HCT116 (cell line): ENCODE measurements at regions not wholly inside any gene's neighbourhood (a gene's known extent, or its start where the extent isn't known, plus 50 kb on each side); places are given as distances from the start of the nearest gene placed in this dataset.

ENCODE experiments used
- ATAC-seq: fragments of 200-7000 bp; cut with Tn5 transposase; 2 replicates; pipeline ENCODE4 v1.9.1; 2020; ENCODE audit warnings: mild to moderate bottlenecking, moderate library complexity
- BruUV-seq: library from RNA; stranded (reverse); fragments of 400-500 nt; replicated peaks from 2 replicates; lab custom pipeline; 2021; lab: Mats Ljungman, UMichigan
- CTCF ChIA-PET: fragments of 300-600 bp; sonication (Branson Sonifier 250); formaldehyde crosslinking; loops from one replicate; lab custom pipeline; 2021; ENCODE audit warnings: antibody characterized with exemption; lab: Charles Lee
- POLR2A ChIA-PET: fragments of 300-600, 350-600 bp; sonication (Branson Sonifier 250); formaldehyde crosslinking; loops from one replicate; lab custom pipeline; 2021; ENCODE audit warnings: antibody characterized with exemption; lab: Charles Lee
- RAD21 ChIA-PET, 2 experiments: fragments of 300-600 bp; sonication (Branson Sonifier 250); formaldehyde crosslinking; loops; one replicate each; lab custom pipeline; 2023; ENCODE audit warnings: low total read pairs in 2 of 2; ENCODE audit not compliant: uncharacterized antibody in 2 of 2, unreplicated experiment in 2 of 2, low non-redundant PET in 1 of 2; lab: Charles Lee
- DNase-seq: peaks from one replicate; pipeline ENCODE4 v3.0.0-alpha.2; 2010; ENCODE audit warnings: low read depth, low spot score
- H2AFZ ChIP-seq: fragments of 200-600 bp; shearing (Covaris generic), sonication (generic); 2 replicates; pipeline ENCODE4 v1.6.1; 2017; ENCODE audit warnings: low read depth, mixed run types, mixed read lengths, antibody characterized with exemption, low read length; ENCODE audit not compliant: poor library complexity, severe bottlenecking
- H3K27ac ChIP-seq: 2 replicates; pipeline ENCODE4 v1.5.1; 2012; ENCODE audit warnings: low read depth, low read length
- H3K27me3 ChIP-seq: fragments of 200-600 bp; sonication (generic); 2 replicates; pipeline ENCODE4 v1.6.1; 2016; ENCODE audit warnings: mixed run types, low read length, mixed read lengths; ENCODE audit not compliant: insufficient read depth
- H3K36me3 ChIP-seq, 2 experiments: fragments of 200-500 bp in 1 of 2; fragments of 200-600 bp in 1 of 2; sonication (Bioruptor generic) in 1 of 2; sonication (generic) in 1 of 2; 2 replicates each; pipeline versions ENCODE4 v1.5.1 to v1.6.1; 2014 to 2016; ENCODE audit warnings: low read length in 2 of 2, inconsistent platforms in 1 of 2, mixed read lengths in 1 of 2, mixed run types in 1 of 2; ENCODE audit not compliant: insufficient read depth in 2 of 2, control insufficient read depth in 1 of 2
- H3K4me1 ChIP-seq, 2 experiments: fragments of 200-600 bp in 1 of 2; sonication (generic) in 1 of 2; 2 replicates each; pipeline versions ENCODE4 v1.5.1 to v1.6.1; 2012 to 2017; ENCODE audit warnings: low read length in 2 of 2, inconsistent platforms in 1 of 2, mild to moderate bottlenecking in 1 of 2, mixed read lengths in 1 of 2, mixed run types in 1 of 2, moderate library complexity in 1 of 2; ENCODE audit not compliant: insufficient read depth in 2 of 2, control insufficient read depth in 1 of 2
- H3K4me2 ChIP-seq: fragments of 200-600 bp; sonication (generic); 2 replicates; pipeline ENCODE4 v1.6.1; 2017; ENCODE audit warnings: mixed run types, low read length, mixed read lengths
- H3K4me3 ChIP-seq, 2 experiments: fragments of 200-600 bp in 1 of 2; sonication (generic) in 1 of 2; replicated peaks in 1 of 2; 2 replicates each; pipeline ENCODE4 v1.5.1; 2011 to 2016; ENCODE audit warnings: low read length in 2 of 2, control low read depth in 1 of 2, low read depth in 1 of 2, mild to moderate bottlenecking in 1 of 2, mixed read lengths in 1 of 2, mixed run types in 1 of 2
- H3K79me2 ChIP-seq: fragments of 200-600 bp; sonication (generic); 2 replicates; pipeline ENCODE4 v1.6.1; 2017; ENCODE audit warnings: mild to moderate bottlenecking, mixed run types, low read length, moderate library complexity, mixed read lengths; ENCODE audit not compliant: insufficient read depth
- H3K9ac ChIP-seq: fragments of 200-600 bp; sonication (generic); 2 replicates; pipeline ENCODE4 v1.6.1; 2016; ENCODE audit warnings: low read length, mixed read lengths
- H3K9me2 ChIP-seq: fragments of 200-600 bp; sonication (generic), shearing (Covaris generic); 2 replicates; pipeline ENCODE4 v1.6.1; 2017; ENCODE audit warnings: mixed run types, mild to moderate bottlenecking, moderate library complexity; ENCODE audit not compliant: insufficient read depth
- H3K9me3 ChIP-seq, 2 experiments: fragments of 200-500 bp in 1 of 2; fragments of 200-600 bp in 1 of 2; sonication (Bioruptor generic) in 1 of 2; sonication (generic) in 1 of 2; 2 replicates each; pipeline ENCODE4 v1.6.1; 2014 to 2017; ENCODE audit warnings: low read length in 2 of 2, mixed read lengths in 2 of 2, inconsistent platforms in 1 of 2, low read depth in 1 of 2, mild to moderate bottlenecking in 1 of 2, mixed run types in 1 of 2, moderate library complexity in 1 of 2; ENCODE audit not compliant: control insufficient read depth in 1 of 2, insufficient read depth in 1 of 2
- H4K20me1 ChIP-seq: fragments of 200-600 bp; sonication (generic), shearing (Covaris generic); 2 replicates; pipeline ENCODE4 v1.6.1; 2017; ENCODE audit warnings: mixed run types, mild to moderate bottlenecking, moderate library complexity; ENCODE audit not compliant: insufficient read depth
- POLR2AphosphoS5 ChIP-seq: IDR thresholded peaks from 2 replicates; pipeline ENCODE4 v1.6.1; 2011; ENCODE audit warnings: mild to moderate bottlenecking, low read depth, low read length, moderate library complexity
- RAD21 ChIP-seq: IDR thresholded peaks from 2 replicates; pipeline ENCODE4 v1.6.1; 2012; ENCODE audit warnings: low read depth, mild to moderate bottlenecking
- YY1 ChIP-seq: IDR thresholded peaks from 2 replicates; pipeline ENCODE4 v1.6.1; 2011; ENCODE audit warnings: low read length, low read depth, moderate library complexity, mild to moderate bottlenecking; ENCODE audit not compliant: insufficient replicate concordance; ENCODE audit errors: extremely low read depth
- ZFX ChIP-seq: fragments of 450-650 bp; IDR thresholded peaks from 2 replicates; pipeline ENCODE4 v1.6.1; 2017
- intact Hi-C: fragments of 100-400 bp; cut with micrococcal nuclease; formaldehyde crosslinking; loops from 2 replicates; pipeline ENCODE4 v1.10.0; 2022
- TF ChIP-seq, protein P1 (sequence below): IDR thresholded peaks from 2 replicates; pipeline ENCODE4 v1.6.1; 2012
- TF ChIP-seq, protein P2 (sequence below): IDR thresholded peaks from 2 replicates; pipeline ENCODE4 v1.6.1; 2012; ENCODE audit warnings: low read depth

DNA sequence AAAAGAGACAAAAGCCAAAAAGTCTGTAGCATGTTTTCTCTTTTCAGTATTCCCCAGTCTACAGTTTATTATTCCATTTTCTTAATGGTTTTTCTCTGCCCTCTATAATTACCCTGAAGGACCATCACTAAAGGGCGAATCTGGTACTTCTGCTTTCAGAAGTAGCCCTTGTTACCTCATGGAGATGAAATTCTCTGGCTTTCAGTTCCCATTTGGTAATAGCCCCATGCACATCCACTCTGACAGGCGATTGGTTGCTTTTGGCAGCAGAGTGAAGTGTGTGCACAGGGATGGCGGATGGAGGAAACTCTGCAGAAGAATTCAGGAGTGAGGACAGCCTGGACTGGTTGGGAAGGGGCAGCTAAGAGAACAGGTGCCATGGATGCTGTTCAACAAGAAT, 66.3 kb upstream of the NABP1 start (continued):
- TF ChIP-seq, protein P1, sequence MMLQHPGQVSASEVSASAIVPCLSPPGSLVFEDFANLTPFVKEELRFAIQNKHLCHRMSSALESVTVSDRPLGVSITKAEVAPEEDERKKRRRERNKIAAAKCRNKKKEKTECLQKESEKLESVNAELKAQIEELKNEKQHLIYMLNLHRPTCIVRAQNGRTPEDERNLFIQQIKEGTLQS: no peak
- TF ChIP-seq, all 23 proteins: peak for 0

DNA sequence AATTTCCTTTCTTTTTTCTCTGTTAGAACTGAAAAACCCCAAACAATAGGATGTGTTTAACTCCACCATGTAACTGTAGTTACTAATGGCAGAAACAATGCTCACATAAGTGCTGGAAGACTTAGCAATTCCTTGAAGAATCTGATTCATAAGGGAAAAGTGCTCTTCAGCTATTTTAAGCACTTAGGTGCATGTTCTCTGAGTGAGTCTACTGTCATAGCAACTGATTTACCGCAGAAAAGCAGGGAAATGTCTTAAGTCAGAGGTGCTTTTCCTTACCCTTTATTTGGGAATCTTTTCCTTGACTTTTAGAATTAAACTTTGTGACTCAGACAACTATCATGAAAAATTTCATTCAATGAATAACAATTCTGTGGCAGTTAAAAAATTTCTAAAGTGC, 65.4 kb upstream of the NABP1 start:
- no peak overlapping the region for H2AFZ ChIP-seq
- no peak for TF ChIP-seq ZFX
- TF ChIP-seq, protein P2, sequence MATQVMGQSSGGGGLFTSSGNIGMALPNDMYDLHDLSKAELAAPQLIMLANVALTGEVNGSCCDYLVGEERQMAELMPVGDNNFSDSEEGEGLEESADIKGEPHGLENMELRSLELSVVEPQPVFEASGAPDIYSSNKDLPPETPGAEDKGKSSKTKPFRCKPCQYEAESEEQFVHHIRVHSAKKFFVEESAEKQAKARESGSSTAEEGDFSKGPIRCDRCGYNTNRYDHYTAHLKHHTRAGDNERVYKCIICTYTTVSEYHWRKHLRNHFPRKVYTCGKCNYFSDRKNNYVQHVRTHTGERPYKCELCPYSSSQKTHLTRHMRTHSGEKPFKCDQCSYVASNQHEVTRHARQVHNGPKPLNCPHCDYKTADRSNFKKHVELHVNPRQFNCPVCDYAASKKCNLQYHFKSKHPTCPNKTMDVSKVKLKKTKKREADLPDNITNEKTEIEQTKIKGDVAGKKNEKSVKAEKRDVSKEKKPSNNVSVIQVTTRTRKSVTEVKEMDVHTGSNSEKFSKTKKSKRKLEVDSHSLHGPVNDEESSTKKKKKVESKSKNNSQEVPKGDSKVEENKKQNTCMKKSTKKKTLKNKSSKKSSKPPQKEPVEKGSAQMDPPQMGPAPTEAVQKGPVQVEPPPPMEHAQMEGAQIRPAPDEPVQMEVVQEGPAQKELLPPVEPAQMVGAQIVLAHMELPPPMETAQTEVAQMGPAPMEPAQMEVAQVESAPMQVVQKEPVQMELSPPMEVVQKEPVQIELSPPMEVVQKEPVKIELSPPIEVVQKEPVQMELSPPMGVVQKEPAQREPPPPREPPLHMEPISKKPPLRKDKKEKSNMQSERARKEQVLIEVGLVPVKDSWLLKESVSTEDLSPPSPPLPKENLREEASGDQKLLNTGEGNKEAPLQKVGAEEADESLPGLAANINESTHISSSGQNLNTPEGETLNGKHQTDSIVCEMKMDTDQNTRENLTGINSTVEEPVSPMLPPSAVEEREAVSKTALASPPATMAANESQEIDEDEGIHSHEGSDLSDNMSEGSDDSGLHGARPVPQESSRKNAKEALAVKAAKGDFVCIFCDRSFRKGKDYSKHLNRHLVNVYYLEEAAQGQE: no peak
- no peak for TF ChIP-seq YY1
- TF ChIP-seq POLR2AphosphoS5: no peak
- TF ChIP-seq, protein P1: no peak
- no peak for TF ChIP-seq RAD21
- TF ChIP-seq, all 23 proteins: peak for 0
- H3K9ac ChIP-seq: no peak overlapping the region
- ChIA-PET CTCF (no interaction called here), RAD21 (no interaction called here), POLR2A (no interaction called here)
- no peak overlapping the region for H3K27ac ChIP-seq
- H3K79me2 ChIP-seq: no peaks in the 10 kb centered on the region
- no peaks in the 10 kb centered on the region for H3K36me3 ChIP-seq
- no peaks in the 10 kb centered on the region for H3K9me2 ChIP-seq
- H3K4me2 ChIP-seq: no peak overlapping the region
- no peaks in the 10 kb centered on the region for H4K20me1 ChIP-seq
- H3K27me3 ChIP-seq: no peaks in the 10 kb centered on the region
- intact Hi-C loops: no loop called here
- no peaks in the 10 kb centered on the region for H3K4me1 ChIP-seq
- no peak for DNase-seq
- no peaks in the 10 kb centered on the region for H3K9me3 ChIP-seq
- no peak overlapping the region for H3K4me3 ChIP-seq
- ATAC-seq: no peak
- no TSS peak for BruUV-seq
